Cardiac muscle cell (in vitro differentiated cells and primary cell): ENCODE measurements at regions not wholly inside any gene's neighbourhood (a gene's known extent, or its start where the extent isn't known, plus 50 kb on each side); places are given as distances from the start of the nearest gene placed in this dataset.
"Not testable (repeated sequence)": the region's sequence is repeated elsewhere in the genome, so short reads cannot be mapped to it uniquely, and the experiment has no call there.

Experiments
- DNase-seq, 2 donors: peaks; one replicate each; pipeline versions ENCODE4 v3.0.0 to v3.0.0-alpha.2; 2010 to 2017; ENCODE audit warnings: low read depth in 1 of 2, low spot score in 1 of 2
- H3K27ac ChIP-seq: fragments of 200-600 bp; sonication (generic); 2 replicates; pipeline ENCODE4 v1.5.1; 2016
- H3K27me3 ChIP-seq: fragments of 200-600 bp; sonication (generic); 2 replicates; pipeline ENCODE4 v1.6.0; 2016; ENCODE audit warnings: control low read depth
- H3K36me3 ChIP-seq: fragments of 200-600 bp; sonication (generic); 2 replicates; pipeline ENCODE4 v1.5.1; 2016; ENCODE audit warnings: control low read depth
- H3K4me1 ChIP-seq: fragments of 200-600 bp; sonication (generic); 2 replicates; pipeline ENCODE4 v1.8.1; 2017; ENCODE audit warnings: low read depth, mild to moderate bottlenecking, mixed run types
- H3K4me3 ChIP-seq: fragments of 200-600 bp; sonication (generic); 2 replicates; pipeline ENCODE4 v1.5.1; 2016; ENCODE audit warnings: mild to moderate bottlenecking
- H3K9me3 ChIP-seq: fragments of 200-600 bp; sonication (generic); 2 replicates; pipeline ENCODE4 v1.5.1; 2017; ENCODE audit warnings: low read depth, mild to moderate bottlenecking, control low read depth
- CTCF ChIP-seq: IDR thresholded peaks from 2 replicates; pipeline ENCODE4 v1.5.1; 2012; ENCODE audit warnings: low read depth, mild to moderate bottlenecking, low read length

GRCh38 chr6:48541649-48542048, 430.7 kb upstream of the PTCHD4 start:
- Histone ChIP-seq H3K4me1 (no peaks in the 10 kb centered on the region), H3K36me3 (no peaks in the 10 kb centered on the region), H3K9me3 (no peaks in the 10 kb centered on the region), H3K27me3 (no peaks in the 10 kb centered on the region), H3K4me3 (no peak overlapping the region), H3K27ac (no peak overlapping the region)
- TF ChIP-seq CTCF, result no peak
- no peak for DNase-seq

DNA sequence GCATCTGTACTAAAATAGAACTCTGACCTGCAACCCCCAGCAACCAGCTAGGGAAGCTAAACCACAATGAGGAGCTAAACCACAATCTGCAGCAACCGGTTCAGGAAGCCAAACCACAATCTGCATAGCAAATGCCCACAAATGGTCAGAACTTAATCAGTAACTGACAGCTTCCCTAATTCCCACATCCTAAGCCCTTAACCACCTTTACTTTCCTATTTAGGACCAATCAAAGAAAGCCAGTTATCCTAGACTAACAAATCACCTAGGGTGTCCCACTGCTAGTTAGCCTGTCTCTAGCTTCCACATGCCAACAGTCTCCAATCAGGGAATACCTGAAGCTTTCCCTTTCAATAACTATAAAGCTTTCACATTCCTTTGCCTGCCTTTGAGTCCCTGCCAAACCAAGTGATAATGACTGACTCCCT, 424.6 kb upstream of the PTCHD4 start:
- H3K9me3 ChIP-seq, result no peaks in the 10 kb centered on the region
- no peaks in the 10 kb centered on the region for H3K4me1 ChIP-seq
- H3K27me3 ChIP-seq, result no peaks in the 10 kb centered on the region
- no peak overlapping the region for H3K4me3 ChIP-seq
- H3K36me3 ChIP-seq, result no peaks in the 10 kb centered on the region
- H3K27ac ChIP-seq, result no peak overlapping the region
- no peak for TF ChIP-seq CTCF
- peak in 1 of 2 donors; percentile 81 for DNase-seq

GRCh38 chr6:48530978-48531377, 420.0 kb upstream of the PTCHD4 start:
- not testable (repeated sequence) for DNase-seq, H3K4me1 ChIP-seq, H3K36me3 ChIP-seq, H3K27ac ChIP-seq, H3K27me3 ChIP-seq, H3K4me3 ChIP-seq, H3K9me3 ChIP-seq

- DNase-seq, result no peak
- no peak overlapping the region for H3K4me3 ChIP-seq
- no peaks in the 10 kb centered on the region for H3K9me3 ChIP-seq
- no peaks in the 10 kb centered on the region for H3K36me3 ChIP-seq
- no peaks in the 10 kb centered on the region for H3K27me3 ChIP-seq
- no peak overlapping the region for H3K27ac ChIP-seq
- no peak for TF ChIP-seq CTCF
- H3K4me1 ChIP-seq, result no peaks in the 10 kb centered on the region
Observed at GRCh38 chr6:48525849-48526248, 414.9 kb upstream of the PTCHD4 start.

DNA sequence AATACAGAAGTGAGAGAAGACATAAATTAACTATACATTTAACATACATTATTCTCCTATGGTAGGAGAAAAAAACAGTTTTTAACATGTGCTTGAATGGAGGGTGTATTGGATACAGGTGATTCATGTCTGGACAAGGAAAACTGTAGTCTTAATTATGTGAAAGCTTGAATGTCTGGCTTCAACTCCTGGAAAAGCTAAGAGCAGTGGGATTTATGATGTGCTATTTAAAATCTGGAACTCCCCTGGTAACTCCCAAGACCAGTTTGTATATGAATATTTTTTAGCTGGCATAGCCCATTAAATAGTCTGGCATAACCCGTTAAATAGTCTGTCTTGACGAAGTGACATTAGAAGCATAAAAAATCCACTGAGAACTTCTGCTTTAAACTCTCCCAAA, 410.0 kb upstream of the PTCHD4 start:
- no peak overlapping the region for H3K27ac ChIP-seq
- no peaks in the 10 kb centered on the region for H3K36me3 ChIP-seq
- no peaks in the 10 kb centered on the region for H3K9me3 ChIP-seq
- no peak for TF ChIP-seq CTCF
- no peaks in the 10 kb centered on the region for H3K27me3 ChIP-seq
- H3K4me3 ChIP-seq, result no peak overlapping the region
- H3K4me1 ChIP-seq, result no peaks in the 10 kb centered on the region
- DNase-seq, result no peak

- Histone ChIP-seq H3K4me3 (no peak overlapping the region), H3K4me1 (no peaks in the 10 kb centered on the region), H3K36me3 (no peaks in the 10 kb centered on the region), H3K9me3 (no peaks in the 10 kb centered on the region), H3K27ac (no peak overlapping the region), H3K27me3 (no peaks in the 10 kb centered on the region)
- TF ChIP-seq CTCF, result no peak
- DNase-seq, result no peak
Observed at GRCh38 chr6:48512390-48512789, 401.4 kb upstream of the PTCHD4 start.
